ENCODE measurements at regions not wholly inside any gene's neighbourhood (a gene's known extent, or its start where the extent isn't known, plus 50 kb on each side); places are given as distances from the start of the nearest gene placed in this dataset.

GRCh38 chr20:20816969-20817755, 104.7 kb upstream of the RALGAPA2 start:
- no peak overlapping the region for H3K4me3 ChIP-seq
- no peak overlapping the region for H3K27ac ChIP-seq
- intact Hi-C loops (cut with DNase I; ENCODE audit: low total_unique reads): no loop called here
- H3K4me1 ChIP-seq: peaks cover 0 to 7% of the 10 kb centered on the region in 2 donors
- H3K36me3 ChIP-seq: no peaks in the 10 kb centered on the region
- no peaks in the 10 kb centered on the region for H3K27me3 ChIP-seq
- TF ChIP-seq POLR2AphosphoS5 (IDR thresholded peaks at IDR 0.05) (no peak), CTCF (IDR thresholded peaks at IDR 0.05) (no peak), POLR2A (IDR thresholded peaks at IDR 0.05) (no peak)
- H3K9me3 ChIP-seq: no peaks in the 10 kb centered on the region
- DNase-seq (ENCODE audit: low spot score in 2 of 2): no peak

- TF ChIP-seq POLR2A (IDR thresholded peaks at IDR 0.05) (no peak), POLR2AphosphoS5 (IDR thresholded peaks at IDR 0.05) (no peak), CTCF (IDR thresholded peaks at IDR 0.05) (no peak)
- H3K4me1 ChIP-seq: peaks cover 0 to under 1% of the 10 kb centered on the region in 2 donors
- no peak for DNase-seq (ENCODE audit: low spot score in 2 of 2)
- no peaks in the 10 kb centered on the region for H3K9me3 ChIP-seq
- H3K27me3 ChIP-seq: no peaks in the 10 kb centered on the region
- no peak overlapping the region for H3K4me3 ChIP-seq
- H3K36me3 ChIP-seq: no peaks in the 10 kb centered on the region
- intact Hi-C loops (cut with DNase I; ENCODE audit: low total_unique reads): no loop called here
- no peak overlapping the region for H3K27ac ChIP-seq
Observed at GRCh38 chr20:20815711-20816455, 103.4 kb upstream of the RALGAPA2 start.

- no peak overlapping the region for H3K27ac ChIP-seq
- no peak for DNase-seq (ENCODE audit: low spot score in 2 of 2)
- no peaks in the 10 kb centered on the region for H3K36me3 ChIP-seq
- no peak for TF ChIP-seq CTCF (IDR thresholded peaks at IDR 0.05)
- no peak for TF ChIP-seq POLR2A (IDR thresholded peaks at IDR 0.05)
- TF ChIP-seq POLR2AphosphoS5 (IDR thresholded peaks at IDR 0.05): no peak
- no peaks in the 10 kb centered on the region for H3K4me1 ChIP-seq
- H3K27me3 ChIP-seq: no peaks in the 10 kb centered on the region
- no peaks in the 10 kb centered on the region for H3K9me3 ChIP-seq
- intact Hi-C loops (cut with DNase I; ENCODE audit: low total_unique reads): no loop called here
- no peak overlapping the region for H3K4me3 ChIP-seq
Observed at GRCh38 chr20:20814685-20815084, 102.2 kb upstream of the RALGAPA2 start.

- Histone ChIP-seq H3K4me3 (no peak overlapping the region), H3K9me3 (no peaks in the 10 kb centered on the region), H3K36me3 (no peaks in the 10 kb centered on the region), H3K27ac (no peak overlapping the region), H3K27me3 (no peaks in the 10 kb centered on the region), H3K4me1 (no peaks in the 10 kb centered on the region)
- DNase-seq (ENCODE audit: low spot score in 2 of 2): no peak
- TF ChIP-seq POLR2A (IDR thresholded peaks at IDR 0.05): no peak
- TF ChIP-seq CTCF (IDR thresholded peaks at IDR 0.05): no peak
- intact Hi-C loops (cut with DNase I; ENCODE audit: low total_unique reads): no loop called here
Observed at GRCh38 chr20:20812136-20812535, 99.7 kb upstream of the RALGAPA2 start.

- TF ChIP-seq POLR2A (IDR thresholded peaks at IDR 0.05) (no peak), CTCF (IDR thresholded peaks at IDR 0.05) (no peak)
- no peaks in the 10 kb centered on the region for H3K36me3 ChIP-seq
- H3K9me3 ChIP-seq: no peaks in the 10 kb centered on the region
- H3K27ac ChIP-seq: no peak overlapping the region
- H3K27me3 ChIP-seq: no peaks in the 10 kb centered on the region
- no peak overlapping the region for H3K4me3 ChIP-seq
- no peaks in the 10 kb centered on the region for H3K4me1 ChIP-seq
- DNase-seq (ENCODE audit: low spot score in 2 of 2): no peak
- intact Hi-C loops (cut with DNase I; ENCODE audit: low total_unique reads): no loop called here
Observed at GRCh38 chr20:20808016-20808415, 95.6 kb upstream of the RALGAPA2 start.

All from breast epithelium (tissue), 4 donors.